A549 (cell line): ENCODE measurements at regions not wholly inside any gene's neighbourhood (a gene's known extent, or its start where the extent isn't known, plus 50 kb on each side); places are given as distances from the start of the nearest gene placed in this dataset.

Experiments used
- CTCF ChIP-seq: fragments of >200 bp; sonication (Bioruptor Twin); formaldehyde crosslinking; IDR thresholded peaks from 3 replicates; pipeline ENCODE4 v1.5.1; 2016
- ESRRA ChIP-seq: fragments of 150-350 bp; IDR thresholded peaks from 2 replicates; pipeline ENCODE4 v1.6.1; 2014; ENCODE audit warnings: mild to moderate bottlenecking, low read length, borderline replicate concordance

GRCh38 chr7:131071786-131072504 lies 255.7 kb upstream of the MKLN1 start:
- TF ChIP-seq CTCF, result peak; percentile 46
- TF ChIP-seq ESRRA, result no peak
